ENCODE measurements at regions not wholly inside any gene's neighbourhood (a gene's known extent, or its start where the extent isn't known, plus 50 kb on each side); places are given as distances from the start of the nearest gene placed in this dataset.

GRCh38 chr2:33785201-33786106, 186.4 kb upstream of the FAM98A start:
- Mint-ChIP-seq H3K9me3 (ENCODE audit: insufficient read depth) (no peaks in the 10 kb centered on the region), H3K27me3 (ENCODE audit: low read depth) (no peaks in the 10 kb centered on the region), H3K4me1 (ENCODE audit: low read depth) (no peaks in the 10 kb centered on the region), H3K36me3 (ENCODE audit: low read depth) (no peaks in the 10 kb centered on the region), H3K27ac (no peak overlapping the region), H3K4me3 (no peak overlapping the region)
- CTCF ChIA-PET = no interaction called here
- POLR2A ChIA-PET = no interaction called here
- ATAC-seq (no peak), DNase-seq (no peak)

GRCh38 chr2:33784488-33784887, 185.4 kb upstream of the FAM98A start:
- Mint-ChIP-seq H3K4me1 (ENCODE audit: low read depth) (no peaks in the 10 kb centered on the region), H3K4me3 (no peak overlapping the region), H3K36me3 (ENCODE audit: low read depth) (no peaks in the 10 kb centered on the region), H3K9me3 (ENCODE audit: insufficient read depth) (no peaks in the 10 kb centered on the region), H3K27me3 (ENCODE audit: low read depth) (no peaks in the 10 kb centered on the region), H3K27ac (no peak overlapping the region)
- ATAC-seq (no peak), DNase-seq (no peak)
- POLR2A ChIA-PET = no interaction called here
- CTCF ChIA-PET = no interaction called here

- Mint-ChIP-seq H3K9me3 (ENCODE audit: insufficient read depth) (no peaks in the 10 kb centered on the region), H3K4me1 (ENCODE audit: low read depth) (no peaks in the 10 kb centered on the region), H3K4me3 (no peak overlapping the region), H3K27ac (no peak overlapping the region), H3K36me3 (ENCODE audit: low read depth) (no peaks in the 10 kb centered on the region), H3K27me3 (ENCODE audit: low read depth) (no peaks in the 10 kb centered on the region)
- DNase-seq (no peak), ATAC-seq (no peak)
- CTCF ChIA-PET = no interaction called here
- POLR2A ChIA-PET = no interaction called here
Measured at GRCh38 chr2:33782395-33783230, 183.5 kb upstream of the FAM98A start.

GRCh38 chr2:33777786-33778185, 178.7 kb upstream of the FAM98A start:
- Mint-ChIP-seq H3K36me3 (ENCODE audit: low read depth) (no peaks in the 10 kb centered on the region), H3K27ac (no peak overlapping the region), H3K9me3 (ENCODE audit: insufficient read depth) (no peaks in the 10 kb centered on the region), H3K27me3 (ENCODE audit: low read depth) (no peaks in the 10 kb centered on the region), H3K4me3 (no peak overlapping the region), H3K4me1 (ENCODE audit: low read depth) (no peaks in the 10 kb centered on the region)
- DNase-seq (no peak), ATAC-seq (no peak)
- ChIA-PET CTCF (no interaction called here), POLR2A (no interaction called here)

GRCh38 chr2:33775306-33775705, 176.2 kb upstream of the FAM98A start:
- no peak for ATAC-seq
- ChIA-PET POLR2A (no interaction called here), CTCF (no interaction called here)
- Mint-ChIP-seq H3K27ac (no peak overlapping the region), H3K9me3 (ENCODE audit: insufficient read depth) (no peaks in the 10 kb centered on the region), H3K27me3 (ENCODE audit: low read depth) (no peaks in the 10 kb centered on the region), H3K36me3 (ENCODE audit: low read depth) (no peaks in the 10 kb centered on the region), H3K4me3 (no peak overlapping the region), H3K4me1 (ENCODE audit: low read depth) (no peaks in the 10 kb centered on the region)
- DNase-seq = no peak

- POLR2A ChIA-PET = no interaction called here
Measured at GRCh38 chr2:33770023-33770422, 170.9 kb upstream of the FAM98A start.

GRCh38 chr2:33766175-33766574, 167.1 kb upstream of the FAM98A start:
- ChIA-PET POLR2A (no interaction called here), CTCF (no interaction called here)
- Mint-ChIP-seq H3K27ac (no peak overlapping the region), H3K27me3 (ENCODE audit: low read depth) (no peaks in the 10 kb centered on the region), H3K4me1 (ENCODE audit: low read depth) (no peaks in the 10 kb centered on the region), H3K36me3 (ENCODE audit: low read depth) (no peaks in the 10 kb centered on the region), H3K4me3 (no peak overlapping the region), H3K9me3 (ENCODE audit: insufficient read depth) (no peaks in the 10 kb centered on the region)
- DNase-seq (no peak), ATAC-seq (no peak)

More at GRCh38 chr2:33770023-33770422, 170.9 kb upstream of the FAM98A start:
- no peak for ATAC-seq
- Mint-ChIP-seq H3K4me1 (ENCODE audit: low read depth) (no peaks in the 10 kb centered on the region), H3K36me3 (ENCODE audit: low read depth) (no peaks in the 10 kb centered on the region), H3K4me3 (no peak overlapping the region), H3K27me3 (ENCODE audit: low read depth) (no peaks in the 10 kb centered on the region), H3K9me3 (ENCODE audit: insufficient read depth) (no peaks in the 10 kb centered on the region), H3K27ac (no peak overlapping the region)
- CTCF ChIA-PET = no interaction called here
- DNase-seq = no peak

- H3K36me3 Mint-ChIP-seq (ENCODE audit: low read depth) = no peaks in the 10 kb centered on the region
- no peaks in the 10 kb centered on the region for H3K27me3 Mint-ChIP-seq (ENCODE audit: low read depth)
- DNase-seq = no peak
- H3K9me3 Mint-ChIP-seq (ENCODE audit: insufficient read depth) = peaks cover 3% of the 10 kb centered on the region
- no peak for ATAC-seq
- H3K4me1 Mint-ChIP-seq (ENCODE audit: low read depth) = no peaks in the 10 kb centered on the region
- ChIA-PET CTCF (no interaction called here), POLR2A (no interaction called here)
- H3K27ac Mint-ChIP-seq = no peak overlapping the region
- no peak overlapping the region for H3K4me3 Mint-ChIP-seq
Measured at GRCh38 chr2:33765122-33765521, 166.0 kb upstream of the FAM98A start.

- Mint-ChIP-seq H3K4me1 (ENCODE audit: low read depth) (no peaks in the 10 kb centered on the region), H3K27me3 (ENCODE audit: low read depth) (no peaks in the 10 kb centered on the region), H3K36me3 (ENCODE audit: low read depth) (no peaks in the 10 kb centered on the region), H3K9me3 (ENCODE audit: insufficient read depth) (peaks cover 3% of the 10 kb centered on the region), H3K4me3 (no peak overlapping the region), H3K27ac (no peak overlapping the region)
- CTCF ChIA-PET = no interaction called here
- ATAC-seq = no peak
- DNase-seq = no peak
- POLR2A ChIA-PET = no interaction called here
Measured at GRCh38 chr2:33764551-33764950, 165.5 kb upstream of the FAM98A start.

- Mint-ChIP-seq H3K4me1 (ENCODE audit: low read depth) (no peaks in the 10 kb centered on the region), H3K27me3 (ENCODE audit: low read depth) (no peaks in the 10 kb centered on the region), H3K4me3 (no peak overlapping the region), H3K27ac (no peak overlapping the region), H3K36me3 (ENCODE audit: low read depth) (no peaks in the 10 kb centered on the region), H3K9me3 (ENCODE audit: insufficient read depth) (peaks cover 3% of the 10 kb centered on the region)
- DNase-seq (no peak), ATAC-seq (no peak)
- CTCF ChIA-PET = no interaction called here
- POLR2A ChIA-PET = no interaction called here
Measured at GRCh38 chr2:33763671-33764310, 164.7 kb upstream of the FAM98A start.

- POLR2A ChIA-PET = no interaction called here
- Mint-ChIP-seq H3K9me3 (ENCODE audit: insufficient read depth) (peaks cover 3% of the 10 kb centered on the region), H3K27ac (no peak overlapping the region), H3K4me3 (no peak overlapping the region), H3K4me1 (ENCODE audit: low read depth) (no peaks in the 10 kb centered on the region), H3K27me3 (ENCODE audit: low read depth) (no peaks in the 10 kb centered on the region), H3K36me3 (ENCODE audit: low read depth) (no peaks in the 10 kb centered on the region)
- CTCF ChIA-PET = no interaction called here
- DNase-seq (no peak), ATAC-seq (no peak)
Measured at GRCh38 chr2:33762636-33763035, 163.5 kb upstream of the FAM98A start.

- no peak overlapping the region for H3K4me3 Mint-ChIP-seq
- no peaks in the 10 kb centered on the region for H3K27me3 Mint-ChIP-seq (ENCODE audit: low read depth)
- no peaks in the 10 kb centered on the region for H3K9me3 Mint-ChIP-seq (ENCODE audit: insufficient read depth)
- ATAC-seq = no peak
- no peaks in the 10 kb centered on the region for H3K4me1 Mint-ChIP-seq (ENCODE audit: low read depth)
- CTCF ChIA-PET = no interaction called here
- H3K27ac Mint-ChIP-seq = no peak overlapping the region
- DNase-seq = no peak
- no peaks in the 10 kb centered on the region for H3K36me3 Mint-ChIP-seq (ENCODE audit: low read depth)
- POLR2A ChIA-PET = no interaction called here
Measured at GRCh38 chr2:33746208-33746800, 147.2 kb upstream of the FAM98A start.

All from activated CD8-positive, alpha-beta T cell treated with anti-CD3 and anti-CD28 coated beads, Interleukin-2, amount 10 ng/mL, durations not matched to agents 7 days and 5 days (primary cell).